ENCODE measurements at regions not wholly inside any gene's neighbourhood (a gene's known extent, or its start where the extent isn't known, plus 50 kb on each side); places are given as distances from the start of the nearest gene placed in this dataset.

DNA sequence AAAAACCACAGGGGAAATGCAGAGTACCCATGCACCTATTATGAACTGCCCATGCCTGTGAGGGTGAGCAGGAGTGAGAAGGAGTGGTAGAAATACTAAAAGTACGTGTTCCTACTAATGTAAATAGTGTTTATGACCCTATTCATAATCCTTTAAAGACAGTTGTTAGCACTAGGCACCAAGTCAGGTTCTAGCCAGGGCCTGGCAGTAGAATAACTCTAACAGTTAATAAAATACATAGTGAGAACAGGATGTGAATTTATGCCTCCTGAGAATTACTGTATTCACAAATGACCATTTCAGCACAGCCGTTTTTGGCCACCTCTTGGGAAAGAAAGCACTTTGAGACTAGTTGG is 103.2 kb upstream of the TARS1 start:
- H3K4me3 ChIP-seq, result no peak overlapping the region
- no peaks in the 10 kb centered on the region for H3K27me3 ChIP-seq (ENCODE audit: insufficient read depth)
- DNase-seq (ENCODE audit: low spot score), result no peak
- TF ChIP-seq REST (IDR thresholded peaks at IDR 0.05; ENCODE audit: unreplicated experiment) (no peak), CTCF (conservative IDR thresholded peaks at IDR 0.05; ENCODE audit: low read depth in 2 of 2) (no peak), EZH2phosphoT487 (IDR thresholded peaks at IDR 0.05; ENCODE audit: unreplicated experiment) (no peak), ZNF114 (CRISPR knock-in tag; IDR thresholded peaks at IDR 0.05) (no peak), JUNB (IDR thresholded peaks at IDR 0.05; ENCODE audit: unreplicated experiment) (no peak)
- TF ChIP-seq, protein P1, sequence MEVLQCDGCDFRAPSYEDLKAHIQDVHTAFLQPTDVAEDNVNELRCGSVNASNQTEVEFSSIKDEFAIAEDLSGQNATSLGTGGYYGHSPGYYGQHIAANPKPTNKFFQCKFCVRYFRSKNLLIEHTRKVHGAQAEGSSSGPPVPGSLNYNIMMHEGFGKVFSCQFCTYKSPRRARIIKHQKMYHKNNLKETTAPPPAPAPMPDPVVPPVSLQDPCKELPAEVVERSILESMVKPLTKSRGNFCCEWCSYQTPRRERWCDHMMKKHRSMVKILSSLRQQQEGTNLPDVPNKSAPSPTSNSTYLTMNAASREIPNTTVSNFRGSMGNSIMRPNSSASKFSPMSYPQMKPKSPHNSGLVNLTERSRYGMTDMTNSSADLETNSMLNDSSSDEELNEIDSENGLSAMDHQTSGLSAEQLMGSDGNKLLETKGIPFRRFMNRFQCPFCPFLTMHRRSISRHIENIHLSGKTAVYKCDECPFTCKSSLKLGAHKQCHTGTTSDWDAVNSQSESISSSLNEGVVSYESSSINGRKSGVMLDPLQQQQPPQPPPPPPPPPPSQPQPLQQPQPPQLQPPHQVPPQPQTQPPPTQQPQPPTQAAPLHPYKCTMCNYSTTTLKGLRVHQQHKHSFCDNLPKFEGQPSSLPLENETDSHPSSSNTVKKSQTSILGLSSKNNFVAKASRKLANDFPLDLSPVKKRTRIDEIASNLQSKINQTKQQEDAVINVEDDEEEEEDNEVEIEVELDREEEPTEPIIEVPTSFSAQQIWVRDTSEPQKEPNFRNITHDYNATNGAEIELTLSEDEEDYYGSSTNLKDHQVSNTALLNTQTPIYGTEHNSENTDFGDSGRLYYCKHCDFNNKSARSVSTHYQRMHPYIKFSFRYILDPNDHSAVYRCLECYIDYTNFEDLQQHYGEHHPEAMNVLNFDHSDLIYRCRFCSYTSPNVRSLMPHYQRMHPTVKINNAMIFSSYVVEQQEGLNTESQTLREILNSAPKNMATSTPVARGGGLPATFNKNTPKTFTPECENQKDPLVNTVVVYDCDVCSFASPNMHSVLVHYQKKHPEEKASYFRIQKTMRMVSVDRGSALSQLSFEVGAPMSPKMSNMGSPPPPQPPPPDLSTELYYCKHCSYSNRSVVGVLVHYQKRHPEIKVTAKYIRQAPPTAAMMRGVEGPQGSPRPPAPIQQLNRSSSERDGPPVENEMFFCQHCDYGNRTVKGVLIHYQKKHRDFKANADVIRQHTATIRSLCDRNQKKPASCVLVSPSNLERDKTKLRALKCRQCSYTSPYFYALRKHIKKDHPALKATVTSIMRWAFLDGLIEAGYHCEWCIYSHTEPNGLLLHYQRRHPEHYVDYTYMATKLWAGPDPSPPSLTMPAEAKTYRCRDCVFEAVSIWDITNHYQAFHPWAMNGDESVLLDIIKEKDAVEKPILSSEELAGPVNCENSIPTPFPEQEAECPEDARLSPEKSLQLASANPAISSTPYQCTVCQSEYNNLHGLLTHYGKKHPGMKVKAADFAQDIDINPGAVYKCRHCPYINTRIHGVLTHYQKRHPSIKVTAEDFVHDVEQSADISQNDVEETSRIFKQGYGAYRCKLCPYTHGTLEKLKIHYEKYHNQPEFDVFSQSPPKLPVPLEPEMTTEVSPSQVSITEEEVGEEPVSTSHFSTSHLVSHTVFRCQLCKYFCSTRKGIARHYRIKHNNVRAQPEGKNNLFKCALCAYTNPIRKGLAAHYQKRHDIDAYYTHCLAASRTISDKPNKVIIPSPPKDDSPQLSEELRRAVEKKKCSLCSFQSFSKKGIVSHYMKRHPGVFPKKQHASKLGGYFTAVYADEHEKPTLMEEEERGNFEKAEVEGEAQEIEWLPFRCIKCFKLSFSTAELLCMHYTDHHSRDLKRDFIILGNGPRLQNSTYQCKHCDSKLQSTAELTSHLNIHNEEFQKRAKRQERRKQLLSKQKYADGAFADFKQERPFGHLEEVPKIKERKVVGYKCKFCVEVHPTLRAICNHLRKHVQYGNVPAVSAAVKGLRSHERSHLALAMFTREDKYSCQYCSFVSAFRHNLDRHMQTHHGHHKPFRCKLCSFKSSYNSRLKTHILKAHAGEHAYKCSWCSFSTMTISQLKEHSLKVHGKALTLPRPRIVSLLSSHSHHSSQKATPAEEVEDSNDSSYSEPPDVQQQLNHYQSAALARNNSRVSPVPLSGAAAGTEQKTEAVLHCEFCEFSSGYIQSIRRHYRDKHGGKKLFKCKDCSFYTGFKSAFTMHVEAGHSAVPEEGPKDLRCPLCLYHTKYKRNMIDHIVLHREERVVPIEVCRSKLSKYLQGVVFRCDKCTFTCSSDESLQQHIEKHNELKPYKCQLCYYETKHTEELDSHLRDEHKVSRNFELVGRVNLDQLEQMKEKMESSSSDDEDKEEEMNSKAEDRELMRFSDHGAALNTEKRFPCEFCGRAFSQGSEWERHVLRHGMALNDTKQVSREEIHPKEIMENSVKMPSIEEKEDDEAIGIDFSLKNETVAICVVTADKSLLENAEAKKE (CRISPR knock-in tag; IDR thresholded peaks at IDR 0.05), result no peak
- H3K27me3 Mint-ChIP-seq (ENCODE audit: insufficient read depth, low read depth, poor library complexity), result no peaks in the 10 kb centered on the region
- no peaks in the 10 kb centered on the region for H3K36me3 ChIP-seq (ENCODE audit: insufficient read depth)
- no peaks in the 10 kb centered on the region for H3K36me3 Mint-ChIP-seq (ENCODE audit: low read depth)
- H3K4me2 ChIP-seq, result no peak overlapping the region
- ATAC-seq, result no peak
- H3K9me2 ChIP-seq (ENCODE audit: insufficient read depth), result no peaks in the 10 kb centered on the region
- H3K4me1 Mint-ChIP-seq, result peaks cover 34% of the 10 kb centered on the region
- no peaks in the 10 kb centered on the region for H4K20me1 ChIP-seq (replicated peaks; ENCODE audit: insufficient read depth)
- no peak overlapping the region for H3K27ac ChIP-seq (ENCODE audit: low read depth)
- H2AFZ ChIP-seq, result no peak overlapping the region
- H3K79me2 ChIP-seq (replicated peaks; ENCODE audit: insufficient read depth), result no peaks in the 10 kb centered on the region
- H3K4me3 Mint-ChIP-seq, result no peak overlapping the region
- peaks cover 15% of the 10 kb centered on the region for H3K4me1 ChIP-seq (ENCODE audit: insufficient read depth)
- H3K27ac Mint-ChIP-seq, result no peak overlapping the region
- H3K9me3 Mint-ChIP-seq, result no peaks in the 10 kb centered on the region
- H3F3A ChIP-seq (replicated peaks; ENCODE audit: low read depth), result no peaks in the 10 kb centered on the region

All from GM23338 (cell line).